Esophagus (tissue), 2 donors: ENCODE measurements at regions not wholly inside any gene's neighbourhood (a gene's known extent, or its start where the extent isn't known, plus 50 kb on each side); places are given as distances from the start of the nearest gene placed in this dataset.

ENCODE experiments used
- H3K27ac ChIP-seq, 2 donors: one replicate each; pipeline ENCODE4 v1.5.1; 2013; ENCODE audit warnings: low read depth in 2 of 2, mild to moderate bottlenecking in 2 of 2, inconsistent platforms in 1 of 2, low read length in 1 of 2, moderate library complexity in 1 of 2
- H3K27me3 ChIP-seq, 2 donors: one replicate each; pipeline ENCODE4 v1.6.1; 2013; ENCODE audit warnings: low read length in 2 of 2, control low read depth in 1 of 2, mild to moderate bottlenecking in 1 of 2; ENCODE audit not compliant: insufficient read depth in 2 of 2, control insufficient read depth in 1 of 2
- H3K36me3 ChIP-seq, 2 donors: one replicate each; pipeline ENCODE4 v1.6.1; 2013; ENCODE audit warnings: low read length in 1 of 2; ENCODE audit not compliant: control insufficient read depth in 2 of 2, insufficient read depth in 2 of 2
- H3K4me1 ChIP-seq, 2 donors: one replicate each; pipeline ENCODE4 v1.6.1; 2013; ENCODE audit warnings: low read length in 1 of 2; ENCODE audit not compliant: control insufficient read depth in 2 of 2, insufficient read depth in 2 of 2
- H3K4me3 ChIP-seq, 2 donors: one replicate each; pipeline ENCODE4 v1.5.1; 2013; ENCODE audit warnings: low read length in 2 of 2, mild to moderate bottlenecking in 2 of 2, low read depth in 1 of 2, moderate library complexity in 1 of 2
- H3K9me3 ChIP-seq, 2 donors: one replicate each; pipeline ENCODE4 v1.6.1; 2013; ENCODE audit warnings: mild to moderate bottlenecking in 2 of 2, low read depth in 1 of 2, low read length in 1 of 2, moderate library complexity in 1 of 2; ENCODE audit not compliant: control insufficient read depth in 2 of 2, insufficient read depth in 1 of 2
- WGBS, 2 donors: extraction: QIAGEN DNeasy Blood & Tissue Kit; methylation state at CpG; one replicate each; pipeline ENCODE4 v1.1.7; 2013; 5-methylcytosine and 5-hydroxymethylcytosine counted together
- donor health status: healthy with polysubstance abuse.
- donor health status: Bipolar disorder and iron deficiency.

- no peaks in the 10 kb centered on the region for H3K36me3 ChIP-seq
- no peaks in the 10 kb centered on the region for H3K27me3 ChIP-seq
- H3K4me3 ChIP-seq = no peak overlapping the region
- no peaks in the 10 kb centered on the region for H3K9me3 ChIP-seq
- H3K4me1 ChIP-seq = no peaks in the 10 kb centered on the region
- 79 to 85% methylated on average over 3 of the region's 3 CpGs for WGBS, 2 donors
- H3K27ac ChIP-seq = no peak overlapping the region
Measured at GRCh38 chr3:22147161-22147560, 396.2 kb upstream of the ZNF385D start.

- no peaks in the 10 kb centered on the region for H3K27me3 ChIP-seq
- H3K27ac ChIP-seq = no peak overlapping the region
- no peaks in the 10 kb centered on the region for H3K9me3 ChIP-seq
- 72 to 76% methylated on average over 2 of the region's 2 CpGs for WGBS, 2 donors
- H3K36me3 ChIP-seq = no peaks in the 10 kb centered on the region
- H3K4me1 ChIP-seq = no peaks in the 10 kb centered on the region
- no peak overlapping the region for H3K4me3 ChIP-seq
Measured at GRCh38 chr3:22156868-22157267, 405.9 kb upstream of the ZNF385D start.

- no peaks in the 10 kb centered on the region for H3K27me3 ChIP-seq
- H3K4me1 ChIP-seq = no peaks in the 10 kb centered on the region
- 85 to 94% methylated on average over 4 of the region's 4 CpGs for WGBS, 2 donors
- no peaks in the 10 kb centered on the region for H3K9me3 ChIP-seq
- no peaks in the 10 kb centered on the region for H3K36me3 ChIP-seq
- no peak overlapping the region for H3K4me3 ChIP-seq
- no peak overlapping the region for H3K27ac ChIP-seq
Measured at GRCh38 chr3:22157848-22158247, 406.8 kb upstream of the ZNF385D start.

GRCh38 chr3:22159004-22159695 is 408.1 kb upstream of the ZNF385D start:
- no peaks in the 10 kb centered on the region for H3K9me3 ChIP-seq
- H3K27ac ChIP-seq = no peak overlapping the region
- 55 to 58% methylated on average over 5 of the region's 5 CpGs for WGBS, 2 donors
- no peaks in the 10 kb centered on the region for H3K36me3 ChIP-seq
- no peaks in the 10 kb centered on the region for H3K27me3 ChIP-seq
- H3K4me1 ChIP-seq = no peaks in the 10 kb centered on the region
- no peak overlapping the region for H3K4me3 ChIP-seq

GRCh38 chr3:22161315-22161714 is 410.3 kb upstream of the ZNF385D start:
- Histone ChIP-seq H3K36me3 (no peaks in the 10 kb centered on the region), H3K27me3 (no peaks in the 10 kb centered on the region), H3K4me3 (no peak overlapping the region), H3K9me3 (no peaks in the 10 kb centered on the region), H3K4me1 (no peaks in the 10 kb centered on the region), H3K27ac (no peak overlapping the region)

GRCh38 chr3:22170370-22170769 is 419.4 kb upstream of the ZNF385D start:
- H3K4me3 ChIP-seq = no peak overlapping the region
- no peaks in the 10 kb centered on the region for H3K36me3 ChIP-seq
- peaks cover 0 to 5% of the 10 kb centered on the region in 2 donors for H3K9me3 ChIP-seq
- no peaks in the 10 kb centered on the region for H3K4me1 ChIP-seq
- 79 to 82% methylated on average over 1 of the region's 1 CpG for WGBS, 2 donors
- no peak overlapping the region for H3K27ac ChIP-seq
- H3K27me3 ChIP-seq = no peaks in the 10 kb centered on the region

- H3K4me3 ChIP-seq = no peak overlapping the region
- no peaks in the 10 kb centered on the region for H3K27me3 ChIP-seq
- no peaks in the 10 kb centered on the region for H3K9me3 ChIP-seq
- no peak overlapping the region for H3K27ac ChIP-seq
- no peaks in the 10 kb centered on the region for H3K36me3 ChIP-seq
- H3K4me1 ChIP-seq = no peaks in the 10 kb centered on the region
- 77 to 82% methylated on average over 4 of the region's 4 CpGs for WGBS, 2 donors
Measured at GRCh38 chr3:22172964-22173363, 422.0 kb upstream of the ZNF385D start.

- no peaks in the 10 kb centered on the region for H3K9me3 ChIP-seq
- H3K4me3 ChIP-seq = no peak overlapping the region
- H3K4me1 ChIP-seq = no peaks in the 10 kb centered on the region
- 29 to 32% methylated on average over 1 of the region's 1 CpG for WGBS, 2 donors
- no peaks in the 10 kb centered on the region for H3K27me3 ChIP-seq
- H3K36me3 ChIP-seq = no peaks in the 10 kb centered on the region
- H3K27ac ChIP-seq = no peak overlapping the region
Measured at GRCh38 chr3:22175947-22176346, 424.9 kb upstream of the ZNF385D start.

GRCh38 chr3:22176911-22177310 is 425.9 kb upstream of the ZNF385D start:
- no peaks in the 10 kb centered on the region for H3K9me3 ChIP-seq
- no peaks in the 10 kb centered on the region for H3K4me1 ChIP-seq
- H3K4me3 ChIP-seq = no peak overlapping the region
- H3K27ac ChIP-seq = no peak overlapping the region
- no peaks in the 10 kb centered on the region for H3K27me3 ChIP-seq
- no peaks in the 10 kb centered on the region for H3K36me3 ChIP-seq
- WGBS, 2 donors = 82 to 84% methylated on average over 3 of the region's 3 CpGs

- no peak overlapping the region for H3K27ac ChIP-seq
- no peaks in the 10 kb centered on the region for H3K9me3 ChIP-seq
- no peak overlapping the region for H3K4me3 ChIP-seq
- H3K36me3 ChIP-seq = no peaks in the 10 kb centered on the region
- H3K27me3 ChIP-seq = no peaks in the 10 kb centered on the region
- no peaks in the 10 kb centered on the region for H3K4me1 ChIP-seq
Measured at GRCh38 chr3:22189616-22190015, 438.6 kb upstream of the ZNF385D start.
